ENCODE measurements at regions not wholly inside any gene's neighbourhood (a gene's known extent, or its start where the extent isn't known, plus 50 kb on each side); places are given as distances from the start of the nearest gene placed in this dataset.
"Not testable (repeated sequence)": the region's sequence is repeated elsewhere in the genome, so short reads cannot be mapped to it uniquely, and the experiment has no call there.

DNA sequence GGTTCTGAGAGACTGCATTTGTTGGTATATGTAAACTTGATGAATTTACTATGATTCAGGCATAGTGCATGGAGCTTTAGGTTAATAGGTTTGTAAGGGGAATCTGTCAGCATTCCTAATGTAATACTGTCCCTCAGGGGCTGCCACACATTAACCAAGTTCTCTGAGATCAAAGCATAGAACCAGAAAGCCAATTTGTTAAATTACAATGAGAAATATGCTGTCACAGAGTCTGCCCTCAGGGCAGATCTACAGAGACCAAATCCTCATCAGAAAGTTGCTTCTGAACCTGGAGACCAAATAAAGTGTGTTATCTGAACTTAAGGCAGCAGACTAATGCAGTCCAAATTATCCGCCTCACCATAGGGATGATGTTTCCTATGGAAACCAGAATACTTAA is 250.8 kb upstream of the HTR1E start:
- no peak overlapping the region for H3K4me3 ChIP-seq (ENCODE audit: low read depth, low read length)
- TF ChIP-seq, protein P1, sequence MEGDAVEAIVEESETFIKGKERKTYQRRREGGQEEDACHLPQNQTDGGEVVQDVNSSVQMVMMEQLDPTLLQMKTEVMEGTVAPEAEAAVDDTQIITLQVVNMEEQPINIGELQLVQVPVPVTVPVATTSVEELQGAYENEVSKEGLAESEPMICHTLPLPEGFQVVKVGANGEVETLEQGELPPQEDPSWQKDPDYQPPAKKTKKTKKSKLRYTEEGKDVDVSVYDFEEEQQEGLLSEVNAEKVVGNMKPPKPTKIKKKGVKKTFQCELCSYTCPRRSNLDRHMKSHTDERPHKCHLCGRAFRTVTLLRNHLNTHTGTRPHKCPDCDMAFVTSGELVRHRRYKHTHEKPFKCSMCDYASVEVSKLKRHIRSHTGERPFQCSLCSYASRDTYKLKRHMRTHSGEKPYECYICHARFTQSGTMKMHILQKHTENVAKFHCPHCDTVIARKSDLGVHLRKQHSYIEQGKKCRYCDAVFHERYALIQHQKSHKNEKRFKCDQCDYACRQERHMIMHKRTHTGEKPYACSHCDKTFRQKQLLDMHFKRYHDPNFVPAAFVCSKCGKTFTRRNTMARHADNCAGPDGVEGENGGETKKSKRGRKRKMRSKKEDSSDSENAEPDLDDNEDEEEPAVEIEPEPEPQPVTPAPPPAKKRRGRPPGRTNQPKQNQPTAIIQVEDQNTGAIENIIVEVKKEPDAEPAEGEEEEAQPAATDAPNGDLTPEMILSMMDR (IDR thresholded peaks at IDR 0.05; ENCODE audit: control insufficient read depth, extremely low read depth, insufficient read depth) = no peak
- no peak for DNase-seq (ENCODE audit: low read depth)

DNA sequence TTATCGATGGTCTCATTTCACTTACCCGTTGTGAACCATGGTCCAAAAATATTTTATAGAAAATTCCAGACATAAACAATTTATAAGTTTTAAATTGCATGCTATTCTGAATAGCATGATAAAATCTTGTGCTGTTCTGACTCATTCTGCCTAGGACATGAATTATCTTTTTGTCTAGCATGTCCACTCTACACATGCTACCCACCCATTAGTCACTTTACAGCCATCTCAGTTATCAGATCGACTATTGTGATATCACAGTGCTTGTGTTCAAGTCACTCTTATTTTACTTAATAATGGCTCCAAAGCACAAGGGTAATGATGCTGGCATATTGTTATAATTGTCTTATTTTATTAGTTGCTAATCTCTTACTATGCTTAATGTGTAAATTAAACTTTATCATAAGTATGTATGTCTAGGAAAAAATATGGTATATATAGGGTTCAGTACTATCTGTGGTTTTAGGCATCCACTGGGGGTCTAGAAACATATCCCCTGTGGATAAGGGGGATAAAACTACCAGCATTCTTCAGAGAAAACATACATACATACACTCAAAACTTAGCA is 252.0 kb upstream of the HTR1E start:
- no peak for DNase-seq (ENCODE audit: low read depth)
- H3K4me3 ChIP-seq (ENCODE audit: low read depth, low read length) = no peak overlapping the region
- TF ChIP-seq, protein P1 (IDR thresholded peaks at IDR 0.05; ENCODE audit: control insufficient read depth, extremely low read depth, insufficient read depth) = no peak

DNA sequence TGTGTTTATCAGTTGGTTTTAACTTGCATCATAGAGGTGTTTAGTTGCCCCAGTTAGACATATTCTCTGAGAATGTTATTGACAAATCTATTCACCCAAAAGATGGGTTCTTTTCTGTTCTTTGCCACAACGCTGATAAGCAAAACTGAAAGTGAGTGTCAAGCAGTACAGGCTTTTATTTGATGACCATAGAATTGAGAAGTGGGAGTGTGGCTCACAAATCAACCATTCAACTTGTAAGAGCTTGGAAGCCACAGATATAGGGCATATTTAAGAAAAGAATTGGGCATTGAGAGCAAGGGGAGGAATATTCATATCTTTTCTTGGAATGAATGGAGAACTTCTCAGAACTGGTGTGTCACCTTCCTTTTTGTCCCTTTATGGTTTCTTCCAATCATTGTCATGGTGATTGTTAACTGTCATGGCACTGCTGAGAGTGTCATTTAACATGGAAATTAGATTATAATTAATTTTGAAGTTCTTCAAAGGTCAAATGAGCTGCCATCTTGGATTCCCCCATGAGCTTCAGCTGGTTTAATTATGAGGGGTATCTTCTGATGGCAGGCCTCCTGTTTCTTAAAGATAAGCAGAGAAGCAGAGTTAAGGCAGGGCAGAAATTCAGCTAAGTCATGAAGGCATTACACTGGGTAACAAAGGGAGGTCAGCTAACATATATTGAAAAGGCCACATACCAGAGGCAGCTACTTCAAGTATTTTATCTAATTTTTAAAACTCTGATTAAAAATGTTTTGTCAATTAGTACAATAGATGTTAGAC is 254.0 kb upstream of the HTR1E start:
- H3K4me3 ChIP-seq (ENCODE audit: low read depth, low read length) = no peak overlapping the region
- TF ChIP-seq, protein P1 (IDR thresholded peaks at IDR 0.05; ENCODE audit: control insufficient read depth, extremely low read depth, insufficient read depth) = no peak
- DNase-seq (ENCODE audit: low read depth) = no peak

DNA sequence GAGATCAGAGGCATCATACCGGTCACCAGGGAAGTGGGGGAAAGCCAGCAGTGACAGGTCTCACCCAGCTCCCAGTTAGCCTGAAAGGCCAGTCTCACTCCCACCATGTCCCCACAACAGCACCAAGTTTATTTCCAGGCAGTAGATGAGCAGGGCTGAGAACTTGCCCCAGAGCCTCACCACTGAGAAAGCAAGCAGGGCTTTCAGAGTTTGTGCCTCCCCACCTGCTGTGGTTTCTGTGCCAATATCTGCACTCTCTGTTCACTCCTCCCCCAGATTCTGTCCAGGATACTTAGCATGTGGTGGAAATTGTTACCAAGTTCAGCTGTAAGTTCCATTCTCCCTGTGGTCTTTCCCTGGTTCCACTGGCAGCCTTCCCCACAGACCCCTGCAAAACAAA is 255.0 kb upstream of the HTR1E start:
- no peak for DNase-seq (ENCODE audit: low read depth)
- TF ChIP-seq, protein P1 (IDR thresholded peaks at IDR 0.05; ENCODE audit: control insufficient read depth, extremely low read depth, insufficient read depth) = no peak
- no peak overlapping the region for H3K4me3 ChIP-seq (ENCODE audit: low read depth, low read length)

DNA sequence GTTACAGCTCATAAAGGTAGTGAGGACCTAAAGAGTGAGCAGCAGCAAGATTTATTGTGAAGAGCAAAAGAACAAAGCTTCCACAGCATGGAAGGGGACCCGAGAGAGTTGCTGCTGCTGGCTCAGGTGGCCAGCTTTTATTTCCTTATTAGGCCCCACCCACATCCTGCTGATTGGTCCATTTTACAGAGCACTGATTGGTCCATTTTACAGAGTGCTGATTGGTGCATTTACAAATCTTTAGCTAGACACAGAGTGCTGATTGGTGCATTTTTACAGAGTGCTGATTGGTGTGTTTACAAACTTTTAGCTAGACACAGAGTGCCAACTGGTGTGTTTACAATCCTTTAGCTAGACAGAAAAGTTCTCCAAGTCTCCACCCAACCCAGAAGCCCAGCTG is 256.2 kb upstream of the HTR1E start:
- not testable (repeated sequence) for H3K4me3 ChIP-seq (ENCODE audit: low read depth, low read length); DNase-seq (ENCODE audit: low read depth)

DNA sequence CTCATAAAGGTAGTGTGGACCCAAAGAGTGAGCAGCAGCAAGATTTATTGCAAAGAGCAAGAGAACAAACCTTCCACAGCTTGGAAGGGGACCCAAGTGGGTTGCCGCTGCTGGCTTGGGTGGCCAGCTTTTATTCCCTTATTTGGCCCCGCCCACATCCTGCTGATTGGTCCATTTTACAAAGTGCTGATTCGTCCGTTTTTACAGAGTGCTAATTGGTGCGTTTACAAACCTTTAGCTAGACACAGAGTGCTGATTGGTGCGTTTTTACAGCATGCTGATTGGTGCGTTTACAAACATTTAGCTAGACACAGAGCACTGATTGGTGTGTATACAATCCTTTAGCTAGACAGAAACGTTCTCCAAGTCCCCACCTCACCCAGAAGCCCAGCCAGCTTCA is 265.2 kb upstream of the HTR1E start:
- DNase-seq (ENCODE audit: low read depth); H3K4me3 ChIP-seq (ENCODE audit: low read depth, low read length): not testable (repeated sequence)

DNA sequence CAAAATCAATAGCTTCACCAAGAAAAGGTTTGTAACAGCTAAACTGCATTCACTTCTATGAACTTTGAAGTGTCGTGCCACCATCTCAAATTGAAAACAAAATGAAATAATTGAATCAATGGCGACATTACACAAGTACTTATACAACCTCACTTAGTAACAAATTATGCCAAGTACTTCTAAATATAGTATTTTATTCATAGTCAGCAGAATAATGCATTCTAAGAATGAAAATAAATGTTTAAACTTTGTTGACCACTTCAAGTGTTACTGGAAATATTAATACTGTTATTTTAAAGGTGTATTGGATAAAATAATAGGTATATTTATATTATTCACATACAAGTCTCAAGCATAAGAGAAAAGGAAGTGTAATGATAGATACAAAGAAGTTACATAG is 280.1 kb upstream of the HTR1E start:
- H3K4me3 ChIP-seq (ENCODE audit: low read depth, low read length) = no peak overlapping the region
- TF ChIP-seq, protein P1 (IDR thresholded peaks at IDR 0.05; ENCODE audit: control insufficient read depth, extremely low read depth, insufficient read depth) = no peak
- no peak for DNase-seq (ENCODE audit: low read depth)

DNA sequence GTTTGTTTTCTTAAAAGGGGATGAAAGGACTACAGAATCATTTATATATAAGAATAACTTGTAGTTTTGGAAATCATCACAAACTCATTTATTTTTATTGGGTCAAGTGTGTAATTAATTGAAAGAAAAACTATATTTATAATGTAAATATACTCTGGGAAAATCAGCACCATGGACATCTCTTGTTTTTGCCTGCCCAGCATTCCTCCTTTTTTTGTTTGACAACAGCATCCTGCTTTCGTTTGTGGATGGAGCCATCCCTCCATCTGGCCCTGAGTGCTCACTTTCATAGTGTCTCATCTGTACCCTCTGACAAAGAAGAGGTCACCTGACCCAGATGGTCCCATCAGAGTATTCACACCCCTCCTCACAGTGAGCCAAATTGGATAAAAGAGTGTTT is 308.2 kb upstream of the HTR1E start:
- DNase-seq (ENCODE audit: low read depth) = no peak
- no peak overlapping the region for H3K4me3 ChIP-seq (ENCODE audit: low read depth, low read length)
- TF ChIP-seq, protein P1 (IDR thresholded peaks at IDR 0.05; ENCODE audit: control insufficient read depth, extremely low read depth, insufficient read depth) = no peak
